OCI-LY3 (cell line): ENCODE measurements at regions not wholly inside any gene's neighbourhood (a gene's known extent, or its start where the extent isn't known, plus 50 kb on each side); places are given as distances from the start of the nearest gene placed in this dataset.

Experiments used
- EZH2phosphoT487 ChIP-seq: fragments of 200-600 bp; shearing (Covaris generic); IDR thresholded peaks from 2 replicates; pipeline ENCODE4 v1.6.1; 2018; ENCODE audit warnings: antibody characterized with exemption, mixed run types, low read depth
- TF ChIP-seq, protein P1 (sequence below): fragments of 200-600, 300-600 bp; sonication (generic); IDR thresholded peaks from 2 replicates; pipeline ENCODE4 v1.5.1; 2014; ENCODE audit warnings: antibody characterized with exemption, low read length, low read depth

DNA sequence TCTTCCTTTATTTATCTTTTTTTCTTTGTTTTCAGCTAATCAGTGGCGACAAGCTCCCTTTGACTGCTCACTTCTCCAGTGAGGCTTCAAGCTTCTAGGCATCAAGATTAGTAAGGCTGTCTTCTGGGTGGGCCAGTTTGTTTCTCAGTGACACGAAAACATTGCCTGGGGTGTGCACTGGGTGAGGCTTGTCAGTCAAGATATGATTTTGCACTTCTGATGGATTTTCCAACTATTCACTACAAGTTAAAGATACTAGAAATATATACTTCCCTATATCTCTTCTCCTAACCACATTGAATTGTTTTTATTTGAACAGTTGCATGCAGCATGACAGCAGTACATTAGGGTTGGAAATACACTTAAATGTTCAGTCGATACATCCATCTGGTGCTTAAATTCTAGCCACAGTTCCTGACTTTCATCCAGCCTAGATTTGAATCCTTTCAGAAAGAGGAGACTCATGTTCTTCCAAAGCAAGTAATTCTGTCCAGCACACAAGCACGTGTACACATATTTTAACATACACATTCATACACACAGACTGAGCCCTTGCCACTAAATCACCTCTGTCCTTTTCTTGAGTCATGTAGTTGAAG lies 275.6 kb upstream of the NOVA1 start:
- TF ChIP-seq, protein P1, sequence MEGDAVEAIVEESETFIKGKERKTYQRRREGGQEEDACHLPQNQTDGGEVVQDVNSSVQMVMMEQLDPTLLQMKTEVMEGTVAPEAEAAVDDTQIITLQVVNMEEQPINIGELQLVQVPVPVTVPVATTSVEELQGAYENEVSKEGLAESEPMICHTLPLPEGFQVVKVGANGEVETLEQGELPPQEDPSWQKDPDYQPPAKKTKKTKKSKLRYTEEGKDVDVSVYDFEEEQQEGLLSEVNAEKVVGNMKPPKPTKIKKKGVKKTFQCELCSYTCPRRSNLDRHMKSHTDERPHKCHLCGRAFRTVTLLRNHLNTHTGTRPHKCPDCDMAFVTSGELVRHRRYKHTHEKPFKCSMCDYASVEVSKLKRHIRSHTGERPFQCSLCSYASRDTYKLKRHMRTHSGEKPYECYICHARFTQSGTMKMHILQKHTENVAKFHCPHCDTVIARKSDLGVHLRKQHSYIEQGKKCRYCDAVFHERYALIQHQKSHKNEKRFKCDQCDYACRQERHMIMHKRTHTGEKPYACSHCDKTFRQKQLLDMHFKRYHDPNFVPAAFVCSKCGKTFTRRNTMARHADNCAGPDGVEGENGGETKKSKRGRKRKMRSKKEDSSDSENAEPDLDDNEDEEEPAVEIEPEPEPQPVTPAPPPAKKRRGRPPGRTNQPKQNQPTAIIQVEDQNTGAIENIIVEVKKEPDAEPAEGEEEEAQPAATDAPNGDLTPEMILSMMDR = no peak
- TF ChIP-seq EZH2phosphoT487 = no peak
